Natural killer cell (primary cell): ENCODE measurements at regions not wholly inside any gene's neighbourhood (a gene's known extent, or its start where the extent isn't known, plus 50 kb on each side); places are given as distances from the start of the nearest gene placed in this dataset.

ENCODE experiments used
- ATAC-seq, 3 donors: fragments of 150-1000 bp in 2 of 3; fragments of 200-7000 bp in 1 of 3; cut with Tn5 transposase; 1 replicate in 1 of 3; 2 replicates in 2 of 3; pipeline ENCODE4 v1.10.0; 2021; ENCODE audit warnings: mild to moderate bottlenecking in 2 of 3, moderate library complexity in 2 of 3
- DNase-seq, 2 donors: peaks; one replicate each; pipeline versions ENCODE4 v3.0.0 to v3.0.0-alpha.2; 2013 to 2021; ENCODE audit warnings: mixed read lengths in 1 of 2
- H3K27ac ChIP-seq: one replicate; pipeline ENCODE4 v1.5.1; 2013; ENCODE audit warnings: mild to moderate bottlenecking, low read length
- H3K27me3 ChIP-seq: one replicate; pipeline ENCODE4 v1.6.1; 2013; ENCODE audit warnings: low read length; ENCODE audit not compliant: control insufficient read depth, insufficient read depth
- H3K36me3 ChIP-seq: one replicate; pipeline ENCODE4 v1.6.1; 2013; ENCODE audit warnings: low read length; ENCODE audit not compliant: control insufficient read depth, insufficient read depth
- H3K4me1 ChIP-seq: one replicate; pipeline ENCODE4 v1.6.1; 2013; ENCODE audit warnings: low read length; ENCODE audit not compliant: control insufficient read depth, insufficient read depth
- H3K4me3 ChIP-seq: one replicate; pipeline ENCODE4 v1.5.1; 2013; ENCODE audit warnings: low read length
- H3K9me3 ChIP-seq: one replicate; pipeline ENCODE4 v1.6.1; 2013; ENCODE audit warnings: low read length; ENCODE audit not compliant: control insufficient read depth, insufficient read depth
- H3K27ac Mint-ChIP-seq, 2 donors: one replicate each; pipeline ENCODE4 v1.8.0; 2022; ENCODE audit warnings: mild to moderate bottlenecking in 2 of 2, mixed read lengths in 2 of 2, moderate library complexity in 1 of 2
- H3K27me3 Mint-ChIP-seq, 2 donors: one replicate each; pipeline ENCODE4 v1.8.0; 2022; ENCODE audit warnings: low read depth in 2 of 2, mixed read lengths in 2 of 2
- H3K36me3 Mint-ChIP-seq: one replicate; pipeline ENCODE4 v1.8.0; 2022; ENCODE audit warnings: mixed read lengths
- H3K4me1 Mint-ChIP-seq, 2 donors: one replicate each; pipeline ENCODE4 v1.8.0; 2022; ENCODE audit warnings: mixed read lengths in 2 of 2
- H3K4me3 Mint-ChIP-seq: one replicate; pipeline ENCODE4 v1.8.0; 2022; ENCODE audit warnings: mild to moderate bottlenecking, moderate library complexity, mixed read lengths
- H3K9me3 Mint-ChIP-seq, 2 donors: one replicate each; pipeline ENCODE4 v1.8.0; 2022; ENCODE audit warnings: mixed read lengths in 2 of 2
- WGBS: methylation state at CpG from one replicate; pipeline ENCODE4 v1.1.7; 2013; ENCODE audit warnings: missing lambda C conversion rate; ENCODE audit not compliant: insufficient coverage; 5-methylcytosine and 5-hydroxymethylcytosine counted together
- intact Hi-C: fragments of 100-400 bp; cut with micrococcal nuclease; formaldehyde crosslinking; loops from one replicate; pipeline ENCODE4 v1.14.2; 2022
- TF ChIP-seq, protein P1 (sequence below): fragments of 200-600 bp; IDR thresholded peaks from one replicate; pipeline ENCODE4 v1.8.0; 2022; ENCODE audit warnings: antibody characterized with exemption

DNA sequence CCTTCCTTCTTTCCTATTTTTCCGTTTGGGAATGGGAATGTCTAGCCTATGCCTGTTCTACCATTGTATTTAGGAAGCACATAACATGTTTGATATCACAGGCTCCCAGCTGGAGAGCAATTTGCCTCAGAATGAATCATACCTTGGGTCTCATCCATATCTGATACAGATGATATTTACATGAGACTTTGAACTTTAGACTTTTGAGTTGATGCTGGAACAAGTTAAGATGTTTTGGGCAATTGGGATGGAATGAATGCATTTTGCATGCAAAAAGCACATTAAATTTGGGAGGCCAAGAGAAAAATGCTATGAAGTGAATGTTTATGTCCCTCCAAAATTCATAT is 61.9 kb upstream of the BEGAIN start:
- Histone ChIP-seq H3K4me3 (no peak overlapping the region), H3K27me3 (peaks cover 16% of the 10 kb centered on the region), H3K36me3 (no peaks in the 10 kb centered on the region), H3K27ac (no peak overlapping the region), H3K9me3 (peaks cover 5% of the 10 kb centered on the region), H3K4me1 (peaks cover 20% of the 10 kb centered on the region)
- TF ChIP-seq, protein P1, sequence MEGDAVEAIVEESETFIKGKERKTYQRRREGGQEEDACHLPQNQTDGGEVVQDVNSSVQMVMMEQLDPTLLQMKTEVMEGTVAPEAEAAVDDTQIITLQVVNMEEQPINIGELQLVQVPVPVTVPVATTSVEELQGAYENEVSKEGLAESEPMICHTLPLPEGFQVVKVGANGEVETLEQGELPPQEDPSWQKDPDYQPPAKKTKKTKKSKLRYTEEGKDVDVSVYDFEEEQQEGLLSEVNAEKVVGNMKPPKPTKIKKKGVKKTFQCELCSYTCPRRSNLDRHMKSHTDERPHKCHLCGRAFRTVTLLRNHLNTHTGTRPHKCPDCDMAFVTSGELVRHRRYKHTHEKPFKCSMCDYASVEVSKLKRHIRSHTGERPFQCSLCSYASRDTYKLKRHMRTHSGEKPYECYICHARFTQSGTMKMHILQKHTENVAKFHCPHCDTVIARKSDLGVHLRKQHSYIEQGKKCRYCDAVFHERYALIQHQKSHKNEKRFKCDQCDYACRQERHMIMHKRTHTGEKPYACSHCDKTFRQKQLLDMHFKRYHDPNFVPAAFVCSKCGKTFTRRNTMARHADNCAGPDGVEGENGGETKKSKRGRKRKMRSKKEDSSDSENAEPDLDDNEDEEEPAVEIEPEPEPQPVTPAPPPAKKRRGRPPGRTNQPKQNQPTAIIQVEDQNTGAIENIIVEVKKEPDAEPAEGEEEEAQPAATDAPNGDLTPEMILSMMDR, result no peak
- 71% methylated on average over 1 of the region's 1 CpG for WGBS
- Mint-ChIP-seq H3K4me1 (peaks cover 20 to 24% of the 10 kb centered on the region in 2 donors), H3K36me3 (no peaks in the 10 kb centered on the region), H3K27me3 (peaks cover 52 to 75% of the 10 kb centered on the region in 2 donors), H3K27ac (no peak overlapping the region), H3K9me3 (no peaks in the 10 kb centered on the region), H3K4me3 (no peak overlapping the region)
- intact Hi-C loops, result no loop called here
- ATAC-seq, result no peak
- DNase-seq, result no peak

DNA sequence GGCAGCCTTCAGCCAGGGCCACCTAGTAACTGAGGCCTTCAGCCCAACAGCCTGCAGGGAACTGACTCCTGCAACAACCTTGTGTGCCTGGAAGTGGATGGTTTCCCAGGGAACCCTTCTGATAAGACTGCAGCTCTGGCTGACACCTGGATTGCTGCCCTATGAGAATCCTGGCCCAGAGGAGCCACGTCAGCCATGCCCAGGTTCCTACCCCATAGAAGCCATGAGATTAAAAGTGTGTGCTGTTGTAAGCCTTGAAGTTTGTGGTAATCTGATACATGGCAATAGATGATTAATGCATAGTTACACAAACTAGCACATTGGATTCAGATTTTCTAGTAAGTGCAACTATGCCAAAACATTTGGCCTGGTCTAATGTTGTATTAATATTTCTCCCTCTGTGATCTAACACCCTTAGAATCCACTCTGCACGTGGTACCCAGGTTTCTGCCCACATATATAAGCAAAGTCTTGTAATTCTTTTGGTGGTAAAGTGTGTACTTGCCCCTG is 64.8 kb upstream of the BEGAIN start:
- Histone ChIP-seq H3K36me3 (no peaks in the 10 kb centered on the region), H3K9me3 (no peaks in the 10 kb centered on the region), H3K27me3 (peaks cover 16% of the 10 kb centered on the region), H3K27ac (no peak overlapping the region), H3K4me3 (no peak overlapping the region), H3K4me1 (no peaks in the 10 kb centered on the region)
- Mint-ChIP-seq H3K27ac (no peak overlapping the region), H3K4me3 (no peak overlapping the region), H3K9me3 (no peaks in the 10 kb centered on the region), H3K36me3 (no peaks in the 10 kb centered on the region), H3K27me3 (peaks cover 50 to 69% of the 10 kb centered on the region in 2 donors), H3K4me1 (peaks cover 0 to 4% of the 10 kb centered on the region in 2 donors)
- ATAC-seq, result no peak
- TF ChIP-seq, protein P1, result no peak
- intact Hi-C loops, result no loop called here
- DNase-seq, result no peak
- 100% methylated on average over 1 of the region's 2 CpGs for WGBS

DNA sequence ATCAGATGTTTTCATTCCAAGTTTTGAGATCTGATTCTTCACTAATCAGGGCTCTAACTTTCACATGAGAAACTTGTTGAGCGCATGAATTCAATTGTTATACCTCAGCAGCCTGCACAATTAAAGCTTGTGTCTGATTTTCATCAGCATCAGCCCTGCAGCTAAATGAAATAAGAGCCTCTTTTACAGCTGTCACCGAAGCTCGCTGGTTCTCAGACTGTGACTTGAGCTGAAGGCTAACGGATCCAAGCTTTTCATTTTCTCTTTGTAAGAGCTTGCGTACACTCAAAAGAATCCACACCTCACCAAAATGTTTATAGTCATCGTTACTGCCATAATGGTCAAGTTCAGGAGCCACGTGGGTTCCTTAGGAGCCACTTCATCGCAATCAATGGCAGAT is 65.5 kb upstream of the BEGAIN start:
- H3K27ac ChIP-seq, result no peak overlapping the region
- H3K4me3 ChIP-seq, result no peak overlapping the region
- H3K27me3 Mint-ChIP-seq, result peaks cover 46 to 62% of the 10 kb centered on the region in 2 donors
- H3K36me3 Mint-ChIP-seq, result no peaks in the 10 kb centered on the region
- H3K4me1 Mint-ChIP-seq, result peaks cover 0 to 7% of the 10 kb centered on the region in 2 donors
- TF ChIP-seq, protein P1, result no peak
- H3K36me3 ChIP-seq, result no peaks in the 10 kb centered on the region
- DNase-seq (no peak), ATAC-seq (no peak)
- H3K9me3 ChIP-seq, result no peaks in the 10 kb centered on the region
- H3K27me3 ChIP-seq, result peaks cover 11% of the 10 kb centered on the region
- H3K4me3 Mint-ChIP-seq, result no peak overlapping the region
- H3K9me3 Mint-ChIP-seq, result no peaks in the 10 kb centered on the region
- no peak overlapping the region for H3K27ac Mint-ChIP-seq
- intact Hi-C loops, result no loop called here
- 92% methylated on average over 8 of the region's 8 CpGs for WGBS
- no peaks in the 10 kb centered on the region for H3K4me1 ChIP-seq

DNA sequence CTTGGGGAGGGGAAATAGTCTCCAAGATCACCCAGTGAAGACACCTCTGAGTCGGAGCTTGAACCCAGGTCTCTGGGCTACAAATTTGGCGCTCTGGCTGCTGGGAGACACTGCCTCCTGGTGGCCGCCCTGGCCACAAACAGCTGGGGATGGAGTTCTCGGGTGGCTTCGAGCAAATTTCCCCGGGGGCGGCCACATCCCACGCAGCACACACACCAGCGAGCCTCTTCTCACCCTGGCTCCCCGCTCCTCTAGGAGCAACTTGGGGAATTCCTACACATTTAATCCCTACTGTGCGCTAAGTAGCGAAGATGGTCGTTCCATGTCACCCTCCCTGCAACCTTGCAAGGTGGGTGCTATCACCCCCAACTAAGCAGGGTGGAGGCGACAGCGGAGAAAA is 66.2 kb upstream of the BEGAIN start:
- no peaks in the 10 kb centered on the region for H3K36me3 Mint-ChIP-seq
- WGBS, result 65% methylated on average over 15 of the region's 15 CpGs
- Histone ChIP-seq H3K4me1 (no peaks in the 10 kb centered on the region), H3K27ac (no peak overlapping the region), H3K36me3 (no peaks in the 10 kb centered on the region), H3K4me3 (no peak overlapping the region), H3K27me3 (peaks cover 10% of the 10 kb centered on the region), H3K9me3 (no peaks in the 10 kb centered on the region)
- ATAC-seq (peak in 2 of 3 donors; percentile 47 to 53), DNase-seq (peak in 1 of 2 donors; percentile 66)
- H3K4me3 Mint-ChIP-seq, result no peak overlapping the region
- no peaks in the 10 kb centered on the region for H3K9me3 Mint-ChIP-seq
- peaks cover 0 to 9% of the 10 kb centered on the region in 2 donors for H3K4me1 Mint-ChIP-seq
- H3K27ac Mint-ChIP-seq, result no peak overlapping the region
- peaks cover 46 to 60% of the 10 kb centered on the region in 2 donors for H3K27me3 Mint-ChIP-seq
- TF ChIP-seq, protein P1, result peak; percentile 69
- intact Hi-C loops, result no loop called here
